SKM-1 (cell line): ENCODE measurements at regions not wholly inside any gene's neighbourhood (a gene's known extent, or its start where the extent isn't known, plus 50 kb on each side); places are given as distances from the start of the nearest gene placed in this dataset.

Experiments
- DNase-seq: peaks from one replicate; lab custom pipeline; 2025; ENCODE audit not compliant: unreplicated experiment; lab: John Stamatoyannopoulos, UW

GRCh38 chr15:69990566-69991421 is 106.9 kb downstream of the TLE3 start:
- DNase-seq = no peak

DNA sequence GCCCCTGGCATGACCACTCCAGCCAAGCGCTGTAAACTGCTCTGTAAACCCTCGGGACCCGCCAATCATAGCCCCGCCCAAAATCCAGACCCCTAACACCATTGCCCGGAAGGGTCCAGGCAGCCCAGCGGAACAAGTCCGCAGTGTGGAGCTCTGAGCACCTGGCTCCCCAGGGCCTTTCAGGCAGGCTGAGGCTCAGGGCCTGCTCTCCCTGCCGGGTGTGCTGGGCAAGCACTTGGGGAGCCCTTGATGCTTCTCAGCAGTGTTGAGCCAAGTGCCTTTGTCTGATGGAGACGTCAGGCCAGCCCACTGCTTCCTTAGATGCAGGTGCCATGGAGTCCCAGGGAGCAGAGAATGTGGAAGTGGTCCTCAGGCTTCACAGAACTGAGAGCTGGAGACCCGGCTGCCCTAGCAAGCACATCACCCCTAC is 106.2 kb downstream of the TLE3 start:
- DNase-seq = no peak

DNA sequence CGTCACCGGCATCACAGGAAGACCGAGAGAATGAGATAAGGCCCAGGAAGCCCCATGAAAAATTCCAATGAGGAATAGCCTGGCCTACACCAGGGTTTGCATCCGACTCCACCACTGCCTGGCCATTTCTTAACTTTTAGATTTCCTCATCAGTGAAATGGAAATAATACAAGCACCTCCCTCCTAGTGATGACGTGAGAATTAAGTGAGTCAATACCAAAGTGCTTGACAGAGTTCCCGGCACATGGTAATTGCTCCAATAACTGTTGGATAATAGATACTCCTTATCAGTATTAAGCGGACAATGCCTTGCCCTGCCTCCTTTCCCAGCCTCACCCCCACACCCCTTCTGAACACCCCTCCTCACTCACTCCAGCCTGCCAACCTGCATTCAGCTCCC is 105.4 kb downstream of the TLE3 start:
- no peak for DNase-seq

DNA sequence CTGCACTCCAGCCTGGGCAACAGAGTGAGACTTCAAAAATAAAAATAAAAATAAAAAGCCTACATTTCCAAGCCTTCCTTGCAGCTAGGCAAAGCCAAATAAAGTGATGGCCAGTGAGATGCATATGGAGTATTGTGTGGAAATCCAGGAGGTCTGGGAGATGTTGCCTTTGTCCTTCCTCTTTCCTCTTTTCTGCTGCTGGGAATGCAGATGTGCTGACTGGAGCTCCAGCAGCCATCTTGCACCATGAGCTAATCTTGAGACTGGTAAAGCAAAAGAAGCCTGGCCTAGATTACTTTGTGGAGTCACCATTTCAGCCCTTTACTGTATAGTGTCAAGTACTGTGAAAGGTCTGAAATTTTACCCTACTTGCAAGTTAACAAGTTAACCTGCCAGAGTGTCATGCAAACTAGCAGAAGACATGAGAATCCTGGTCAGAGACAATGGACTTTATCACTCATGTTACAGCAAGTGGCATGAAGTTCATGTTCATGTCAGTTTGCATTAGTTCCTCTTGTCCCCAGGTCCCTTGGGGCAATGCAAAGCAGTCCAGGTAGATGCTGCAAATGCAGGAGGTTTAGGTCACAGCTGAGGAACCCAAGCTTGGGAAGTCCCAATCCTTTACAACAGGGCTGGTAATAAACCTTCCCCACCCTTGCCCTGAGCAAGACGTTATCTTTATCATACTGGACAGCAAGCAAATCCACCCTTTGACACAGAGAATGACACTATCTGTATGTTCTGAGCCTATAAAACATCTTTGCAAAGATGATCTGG is 103.1 kb downstream of the TLE3 start:
- DNase-seq = no peak

DNA sequence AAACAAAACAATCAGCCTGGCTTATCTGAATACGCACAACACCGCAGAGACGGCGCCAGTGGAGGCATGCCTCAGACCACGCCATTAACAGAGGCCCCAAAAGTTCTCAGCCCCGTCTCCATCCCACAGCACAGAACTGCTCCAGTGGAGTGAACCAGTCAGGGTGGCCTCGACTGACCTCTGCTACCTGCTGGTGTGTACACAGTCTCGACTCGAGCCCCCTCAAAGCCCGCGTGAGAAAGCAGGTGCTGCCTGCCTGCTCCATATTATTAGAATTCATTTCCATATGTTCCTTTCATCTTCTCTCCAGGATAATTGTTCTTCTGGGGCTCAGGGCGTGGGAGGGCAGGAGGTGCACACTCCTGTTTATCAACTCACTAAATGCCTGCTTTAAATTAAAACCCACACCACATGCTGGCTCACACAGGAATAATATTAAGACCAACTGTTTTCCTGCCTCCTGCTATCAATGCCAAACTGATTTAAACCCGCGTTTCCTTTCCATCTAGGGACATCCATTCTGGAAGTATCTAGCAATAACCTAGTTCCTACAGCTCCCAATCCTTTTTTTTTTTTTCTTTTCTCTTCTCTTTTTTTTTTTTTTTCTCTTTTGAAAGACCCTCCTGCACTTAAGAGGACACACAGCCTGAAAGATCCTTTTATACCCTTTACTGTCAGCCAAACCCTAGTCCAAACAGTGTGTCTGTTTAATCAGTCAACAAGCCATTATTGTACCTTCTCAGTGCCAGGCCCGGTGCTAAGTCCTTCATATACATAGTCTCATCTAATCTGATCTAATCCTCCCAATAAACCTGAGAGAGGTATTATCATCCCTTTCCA is 101.2 kb downstream of the TLE3 start:
- no peak for DNase-seq

GRCh38 chr15:69997161-69997485 is 100.6 kb downstream of the TLE3 start:
- no peak for DNase-seq
